ENCODE measurements at regions not wholly inside any gene's neighbourhood (a gene's known extent, or its start where the extent isn't known, plus 50 kb on each side); places are given as distances from the start of the nearest gene placed in this dataset.

DNA sequence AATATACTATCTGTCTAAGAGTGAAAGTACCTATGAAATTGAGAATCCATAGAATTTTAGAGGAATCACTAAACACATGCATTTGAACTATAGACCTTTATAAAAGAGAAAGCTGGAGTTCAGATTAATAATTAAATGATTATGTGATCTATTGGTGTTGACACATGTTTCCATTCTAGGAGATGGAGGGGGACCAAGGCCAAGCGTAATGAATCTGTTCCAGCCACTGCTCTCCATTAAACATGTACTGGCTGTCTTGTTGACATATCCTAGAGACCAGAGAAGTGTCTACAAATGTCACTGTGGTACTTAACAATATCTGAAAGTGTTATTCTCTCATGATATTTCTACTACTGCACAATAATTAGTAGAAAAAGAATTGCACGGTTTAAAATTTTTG is 432.4 kb downstream of the BMP2 start:
- Histone ChIP-seq H3K4me1 (ENCODE audit: control insufficient read depth, extremely low read depth, insufficient read depth, low read length) (no peaks in the 10 kb centered on the region), H3K4me3 (ENCODE audit: control insufficient read depth in 2 of 3, extremely low read depth in 1 of 3, insufficient read depth in 2 of 3, low read depth in 1 of 3, low read length in 3 of 3) (no peak overlapping the region), H3K27me3 (ENCODE audit: control insufficient read depth, extremely low read depth, insufficient read depth, low read length) (no peaks in the 10 kb centered on the region), H3K36me3 (ENCODE audit: control insufficient read depth in 2 of 2, extremely low read depth in 1 of 2, insufficient read depth in 2 of 2, low read length in 2 of 2) (no peaks in the 10 kb centered on the region), H3K9me3 (ENCODE audit: control insufficient read depth, low read depth, low read length) (no peaks in the 10 kb centered on the region), H2AFZ (ENCODE audit: control insufficient read depth, low read length) (no peak overlapping the region), H4K20me1 (ENCODE audit: control insufficient read depth, extremely low read depth, insufficient read depth, low read length) (no peaks in the 10 kb centered on the region), H3K79me2 (ENCODE audit: control insufficient read depth, insufficient read depth, low read length) (no peaks in the 10 kb centered on the region), H3K4me2 (ENCODE audit: control insufficient read depth, extremely low read depth, insufficient read depth, low read depth, low read length) (no peak overlapping the region), H3K9ac (ENCODE audit: control insufficient read depth, extremely low read depth, insufficient read depth, low read length) (no peak overlapping the region), H3K27ac (ENCODE audit: control insufficient read depth, insufficient read depth, low read length) (no peak overlapping the region), H3K9me1 (ENCODE audit: control insufficient read depth, extremely low read depth, insufficient read depth, low read length) (no peaks in the 10 kb centered on the region)
- FAIRE-seq (no peak), DNase-seq (ENCODE audit: low read depth, low spot score) (no peak)
- TF ChIP-seq, protein P1, sequence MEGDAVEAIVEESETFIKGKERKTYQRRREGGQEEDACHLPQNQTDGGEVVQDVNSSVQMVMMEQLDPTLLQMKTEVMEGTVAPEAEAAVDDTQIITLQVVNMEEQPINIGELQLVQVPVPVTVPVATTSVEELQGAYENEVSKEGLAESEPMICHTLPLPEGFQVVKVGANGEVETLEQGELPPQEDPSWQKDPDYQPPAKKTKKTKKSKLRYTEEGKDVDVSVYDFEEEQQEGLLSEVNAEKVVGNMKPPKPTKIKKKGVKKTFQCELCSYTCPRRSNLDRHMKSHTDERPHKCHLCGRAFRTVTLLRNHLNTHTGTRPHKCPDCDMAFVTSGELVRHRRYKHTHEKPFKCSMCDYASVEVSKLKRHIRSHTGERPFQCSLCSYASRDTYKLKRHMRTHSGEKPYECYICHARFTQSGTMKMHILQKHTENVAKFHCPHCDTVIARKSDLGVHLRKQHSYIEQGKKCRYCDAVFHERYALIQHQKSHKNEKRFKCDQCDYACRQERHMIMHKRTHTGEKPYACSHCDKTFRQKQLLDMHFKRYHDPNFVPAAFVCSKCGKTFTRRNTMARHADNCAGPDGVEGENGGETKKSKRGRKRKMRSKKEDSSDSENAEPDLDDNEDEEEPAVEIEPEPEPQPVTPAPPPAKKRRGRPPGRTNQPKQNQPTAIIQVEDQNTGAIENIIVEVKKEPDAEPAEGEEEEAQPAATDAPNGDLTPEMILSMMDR (optimal IDR thresholded peaks at IDR 0.05 in 1 of 3, IDR thresholded peaks at IDR 0.05 in 1 of 3, conservative IDR thresholded peaks at IDR 0.05 in 1 of 3; ENCODE audit: extremely low read depth in 1 of 3, insufficient read depth in 2 of 3, low read length in 3 of 3): no peak
- no peak for TF ChIP-seq EZH2 (IDR thresholded peaks at IDR 0.05; ENCODE audit: low read length)
- dilution Hi-C loops (cut with MboI; ENCODE audit: extremely low pct_ligation_motif_present, low sequenced_read_pairs): no loop called here

DNA sequence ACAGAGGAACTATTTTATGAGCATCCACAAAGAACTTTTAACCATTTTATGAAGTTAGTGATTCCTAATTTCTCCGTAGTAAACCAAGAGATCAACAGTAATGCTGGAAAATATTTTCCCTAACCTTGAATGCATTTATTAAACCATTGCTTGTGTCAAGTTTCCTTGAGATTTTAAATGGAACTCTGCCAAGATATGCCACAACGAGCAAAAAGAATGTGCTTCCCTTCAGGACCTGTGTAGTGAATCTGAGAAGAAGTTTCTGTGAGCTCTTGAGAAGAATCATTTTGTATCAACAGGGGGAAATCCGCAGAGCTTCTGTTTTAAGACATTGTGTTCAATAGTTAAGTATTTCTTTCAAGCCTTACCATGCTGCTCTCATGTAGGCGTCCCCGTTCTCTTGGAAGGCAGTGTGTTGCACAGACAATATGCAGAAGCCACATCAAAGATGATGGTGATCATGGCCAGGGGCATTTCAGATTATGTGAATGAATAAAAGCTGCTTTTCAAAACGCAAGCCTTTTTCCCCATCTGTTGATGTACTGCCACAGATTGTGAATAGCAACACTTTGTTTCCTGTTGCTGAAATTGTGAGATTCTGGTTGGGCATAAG is 439.8 kb downstream of the BMP2 start:
- Histone ChIP-seq H4K20me1 (ENCODE audit: control insufficient read depth, extremely low read depth, insufficient read depth, low read length) (no peaks in the 10 kb centered on the region), H3K4me3 (ENCODE audit: control insufficient read depth in 2 of 3, extremely low read depth in 1 of 3, insufficient read depth in 2 of 3, low read depth in 1 of 3, low read length in 3 of 3) (no peak overlapping the region), H2AFZ (ENCODE audit: control insufficient read depth, low read length) (no peak overlapping the region), H3K9me1 (ENCODE audit: control insufficient read depth, extremely low read depth, insufficient read depth, low read length) (no peaks in the 10 kb centered on the region), H3K9ac (ENCODE audit: control insufficient read depth, extremely low read depth, insufficient read depth, low read length) (no peak overlapping the region), H3K9me3 (ENCODE audit: control insufficient read depth, low read depth, low read length) (no peaks in the 10 kb centered on the region), H3K27ac (ENCODE audit: control insufficient read depth, insufficient read depth, low read length) (no peak overlapping the region), H3K4me2 (ENCODE audit: control insufficient read depth, extremely low read depth, insufficient read depth, low read depth, low read length) (no peak overlapping the region), H3K27me3 (ENCODE audit: control insufficient read depth, extremely low read depth, insufficient read depth, low read length) (no peaks in the 10 kb centered on the region), H3K36me3 (ENCODE audit: control insufficient read depth in 2 of 2, extremely low read depth in 1 of 2, insufficient read depth in 2 of 2, low read length in 2 of 2) (no peaks in the 10 kb centered on the region), H3K79me2 (ENCODE audit: control insufficient read depth, insufficient read depth, low read length) (no peaks in the 10 kb centered on the region), H3K4me1 (ENCODE audit: control insufficient read depth, extremely low read depth, insufficient read depth, low read length) (no peaks in the 10 kb centered on the region)
- FAIRE-seq (no peak), DNase-seq (ENCODE audit: low read depth, low spot score) (no peak)
- dilution Hi-C loops (cut with MboI; ENCODE audit: extremely low pct_ligation_motif_present, low sequenced_read_pairs): no loop called here
- TF ChIP-seq EZH2 (IDR thresholded peaks at IDR 0.05; ENCODE audit: low read length): no peak
- TF ChIP-seq, protein P1 (optimal IDR thresholded peaks at IDR 0.05 in 1 of 3, IDR thresholded peaks at IDR 0.05 in 1 of 3, conservative IDR thresholded peaks at IDR 0.05 in 1 of 3; ENCODE audit: extremely low read depth in 1 of 3, insufficient read depth in 2 of 3, low read length in 3 of 3): no peak

Data from keratinocyte (primary cell).